ENCODE measurements at regions not wholly inside any gene's neighbourhood (a gene's known extent, or its start where the extent isn't known, plus 50 kb on each side); places are given as distances from the start of the nearest gene placed in this dataset.

GRCh38 chr2:15731889-15732271 lies 140.2 kb downstream of the DDX1 start:
- H3K23ac ChIP-seq (ENCODE audit: insufficient read length): no peak overlapping the region
- WGBS, 2 experiments (ENCODE audit: extremely low coverage in 1 of 2, insufficient coverage in 1 of 2, insufficient read length in 1 of 2, insufficient replicate concordance in 2 of 2, low coverage in 1 of 2, low lambda C conversion rate in 2 of 2, missing lambda C conversion rate in 1 of 2): 88% methylated on average over 1 of the region's 1 CpG; no CpG with 5 or more reads in 1 of the 2 experiments
- H2BK120ac ChIP-seq (replicated peaks; ENCODE audit: low read depth, low read length): no peak overlapping the region
- POLR2A ChIA-PET (ENCODE audit: partially characterized antibody): no interaction called here
- H3K79me2 ChIP-seq (ENCODE audit: control insufficient read depth in 1 of 2, insufficient read depth in 2 of 2, low read length in 2 of 2): no peaks in the 10 kb centered on the region
- H3K9me3 ChIP-seq (ENCODE audit: insufficient read depth in 2 of 2, low read depth in 1 of 2, low read length in 1 of 2): no peaks in the 10 kb centered on the region
- H2BK5ac ChIP-seq (ENCODE audit: low read depth, low read length): no peak overlapping the region
- no peak overlapping the region for H4K91ac ChIP-seq (replicated peaks; ENCODE audit: insufficient read length, low read length)
- H3K4ac ChIP-seq (replicated peaks; ENCODE audit: insufficient read length, low read depth, low read length): no peak overlapping the region
- H3K14ac ChIP-seq (ENCODE audit: insufficient read length): no peak overlapping the region
- H2BK12ac ChIP-seq (ENCODE audit: low read depth, low read length): no peak overlapping the region
- no peaks in the 10 kb centered on the region for H3K36me3 ChIP-seq (ENCODE audit: control insufficient read depth in 2 of 4, insufficient read depth in 4 of 4, low read length in 3 of 4)
- H3K4me3 ChIP-seq (ENCODE audit: extremely low read depth in 1 of 4, insufficient read depth in 2 of 4, low read depth in 3 of 4, low read length in 4 of 4): no peak overlapping the region
- no peak overlapping the region for H2AK5ac ChIP-seq (ENCODE audit: low read depth, low read length)
- FAIRE-seq (no peak), DNase-seq (ENCODE audit: low read depth in 1 of 2, low spot score in 2 of 2) (no peak)
- peaks cover 0 to 4% (median 0%) of the 10 kb centered on the region in 4 experiments; a peak in 1 of 7 replicates for H3K4me1 ChIP-seq (replicated peaks in 1 of 4; ENCODE audit: control insufficient read depth in 3 of 4, insufficient read depth in 4 of 4, low read length in 3 of 4)
- H3K27ac ChIP-seq (ENCODE audit: low read depth, low read length): no peak overlapping the region
- H3K23me2 ChIP-seq (ENCODE audit: low read depth, low read length): no peaks in the 10 kb centered on the region
- H3K27me3 ChIP-seq (replicated peaks in 1 of 4; ENCODE audit: control insufficient read depth in 3 of 4, extremely low read depth in 1 of 4, insufficient read depth in 3 of 4, low read length in 3 of 4): no peaks in the 10 kb centered on the region
- no peak overlapping the region for H2AFZ ChIP-seq (ENCODE audit: low read length)
- CTCF ChIA-PET (ENCODE audit: partially characterized antibody): interaction anchor here (0.8 to 5.7 kb wide), 7 partner anchors 13 to 91 kb away, joined by 3 to 21 read pairs (median 3); no protein-coding TSS in a partner anchor
- no peak overlapping the region for H3K9ac ChIP-seq (replicated peaks in 1 of 4; ENCODE audit: extremely low read depth in 1 of 4, low read depth in 3 of 4, low read length in 3 of 4)
- no peak overlapping the region for H3K56ac ChIP-seq (replicated peaks; ENCODE audit: insufficient read length, low read depth, low read length)
- no peak overlapping the region for H4K5ac ChIP-seq (ENCODE audit: insufficient read length, low read depth, low read length)
- no peak overlapping the region for H2BK15ac ChIP-seq (ENCODE audit: low read length)
- H4K20me1 ChIP-seq (replicated peaks in 1 of 2; ENCODE audit: control insufficient read depth in 1 of 2, insufficient read depth in 2 of 2, low read length in 2 of 2): no peaks in the 10 kb centered on the region
- no peak overlapping the region for H3K4me2 ChIP-seq (ENCODE audit: insufficient read depth in 1 of 2, low read depth in 2 of 2, low read length in 2 of 2)
- no peak overlapping the region for H4K8ac ChIP-seq (ENCODE audit: extremely low read depth, insufficient read depth, low read length)
- H3K18ac ChIP-seq (ENCODE audit: extremely low read depth, low read length): no peak overlapping the region
- no peak overlapping the region for H2BK20ac ChIP-seq (ENCODE audit: low read length)
- H3K79me1 ChIP-seq (ENCODE audit: low read depth, low read length): no peaks in the 10 kb centered on the region
- no peak for TF ChIP-seq BACH1 (IDR thresholded peaks at IDR 0.05; ENCODE audit: low read length)
- TF ChIP-seq TAF7 (optimal IDR thresholded peaks at IDR 0.05; ENCODE audit: borderline replicate concordance, low read depth, low read length): no peak
- no peak for TF ChIP-seq RFX5 (IDR thresholded peaks at IDR 0.05; ENCODE audit: borderline replicate concordance, low read depth, low read length)
- TF ChIP-seq TBP (IDR thresholded peaks at IDR 0.05; ENCODE audit: low read depth, low read length): no peak
- TF ChIP-seq RNF2 (IDR thresholded peaks at IDR 0.05; ENCODE audit: borderline replicate concordance, low read depth, low read length, missing control alignments, poor library complexity, severe bottlenecking): no peak
- no peak for TF ChIP-seq RBBP5 (IDR thresholded peaks at IDR 0.05; ENCODE audit: borderline replicate concordance, low read depth, low read length)
- no peak for TF ChIP-seq PHF8 (conservative IDR thresholded peaks at IDR 0.05; ENCODE audit: low read depth, low read length)
- TF ChIP-seq JUND (IDR thresholded peaks at IDR 0.05; ENCODE audit: low read length): no peak
- TF ChIP-seq EP300 (IDR thresholded peaks at IDR 0.05; ENCODE audit: borderline replicate concordance in 1 of 2, low read depth in 2 of 2, low read length in 2 of 2): no peak
- TF ChIP-seq BRCA1 (IDR thresholded peaks at IDR 0.05; ENCODE audit: low read depth, low read length): no peak
- no peak for TF ChIP-seq POU5F1 (IDR thresholded peaks at IDR 0.05; ENCODE audit: low read depth, low read length)
- no peak for TF ChIP-seq KDM1A (IDR thresholded peaks at IDR 0.05; ENCODE audit: borderline replicate concordance, low read length)
- TF ChIP-seq RAD21 (IDR thresholded peaks at IDR 0.05 in 1 of 2, conservative IDR thresholded peaks at IDR 0.05 in 1 of 2; ENCODE audit: low read depth in 2 of 2, low read length in 2 of 2): no peak
- TF ChIP-seq SP1 (IDR thresholded peaks at IDR 0.05; ENCODE audit: low read depth, low read length): no peak
- TF ChIP-seq SIX5 (IDR thresholded peaks at IDR 0.05; ENCODE audit: low read depth, low read length): no peak
